Activated T-cell treated with anti-CD3 and anti-CD28 coated beads, Interleukin-2, amount 50 U/mL, for 48 hours (primary cell): ENCODE measurements at regions not wholly inside any gene's neighbourhood (a gene's known extent, or its start where the extent isn't known, plus 50 kb on each side); places are given as distances from the start of the nearest gene placed in this dataset.
"Not testable (repeated sequence)": the region's sequence is repeated elsewhere in the genome, so short reads cannot be mapped to it uniquely, and the experiment has no call there.

ENCODE experiments used
- DNase-seq, 2 experiments: peaks; one replicate each; pipeline ENCODE4 v3.0.0-alpha.2; 2020

- DNase-seq = no peak
Observed at GRCh38 chrX:45537936-45538335, 337.3 kb upstream of the DIPK2B start.

GRCh38 chrX:45527834-45528233 lies 327.2 kb upstream of the DIPK2B start:
- no peak for DNase-seq

- no peak for DNase-seq
Observed at GRCh38 chrX:45524805-45525204, 324.1 kb upstream of the DIPK2B start.

GRCh38 chrX:45524296-45524695 lies 323.6 kb upstream of the DIPK2B start:
- no peak for DNase-seq

- DNase-seq = no peak
Observed at GRCh38 chrX:45518552-45518951, 317.9 kb upstream of the DIPK2B start.

GRCh38 chrX:45517090-45517973 lies 316.7 kb upstream of the DIPK2B start:
- no peak for DNase-seq

- peak; percentile 32 to 47 for DNase-seq
Observed at GRCh38 chrX:45515262-45516215, 314.9 kb upstream of the DIPK2B start.

- no peak for DNase-seq
Observed at GRCh38 chrX:45513042-45513441, 312.4 kb upstream of the DIPK2B start.

- DNase-seq = no peak
Observed at GRCh38 chrX:45508454-45508853, 307.8 kb upstream of the DIPK2B start.

GRCh38 chrX:45506149-45506730 lies 305.6 kb upstream of the DIPK2B start:
- no peak for DNase-seq

- no peak for DNase-seq
Observed at GRCh38 chrX:45505214-45505613, 304.5 kb upstream of the DIPK2B start.

GRCh38 chrX:45503787-45504362 lies 303.2 kb upstream of the DIPK2B start:
- DNase-seq = not testable (repeated sequence)

GRCh38 chrX:45502396-45502795 lies 301.7 kb upstream of the DIPK2B start:
- DNase-seq = no peak

- DNase-seq = no peak
Observed at GRCh38 chrX:45497290-45497689, 296.6 kb upstream of the DIPK2B start.

GRCh38 chrX:45485719-45486118 lies 285.0 kb upstream of the DIPK2B start:
- no peak for DNase-seq

- DNase-seq = no peak
Observed at GRCh38 chrX:45479835-45480422, 279.3 kb upstream of the DIPK2B start.

- DNase-seq = no peak
Observed at GRCh38 chrX:45479196-45479834, 278.6 kb upstream of the DIPK2B start.

GRCh38 chrX:45472968-45473367 lies 272.3 kb upstream of the DIPK2B start:
- no peak for DNase-seq

- DNase-seq = not testable (repeated sequence)
Observed at GRCh38 chrX:45467537-45467936, 266.9 kb upstream of the DIPK2B start.

GRCh38 chrX:45455732-45456131 lies 255.1 kb upstream of the DIPK2B start:
- DNase-seq = not testable (repeated sequence)

- DNase-seq = no peak
Observed at GRCh38 chrX:45454290-45454689, 253.6 kb upstream of the DIPK2B start.

- DNase-seq = no peak
Observed at GRCh38 chrX:45449982-45450381, 249.3 kb upstream of the DIPK2B start.
